ENCODE measurements at regions not wholly inside any gene's neighbourhood (a gene's known extent, or its start where the extent isn't known, plus 50 kb on each side); places are given as distances from the start of the nearest gene placed in this dataset.

DNA sequence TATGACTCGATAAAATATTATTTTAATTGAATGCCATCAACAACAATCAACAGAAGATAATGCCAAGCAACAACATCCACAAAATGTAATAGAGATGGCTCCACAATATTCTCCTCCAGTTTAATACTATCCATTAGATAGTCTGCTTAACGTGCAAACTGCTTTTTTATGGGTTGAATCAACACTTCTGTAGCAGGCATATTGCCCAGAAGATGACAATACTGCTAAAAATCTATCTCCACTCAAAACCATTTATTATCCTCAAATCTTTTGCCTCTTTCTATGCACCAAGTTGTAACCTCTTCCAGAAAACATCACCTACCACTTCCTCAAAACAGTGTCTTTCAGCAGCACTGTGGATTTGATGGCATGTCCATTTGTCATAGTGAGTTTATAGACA lies 295.7 kb upstream of the LMCD1 start:
- H3K27me3 Mint-ChIP-seq: no peaks in the 10 kb centered on the region
- DNase-seq (no peak), ATAC-seq (no peak)
- H3K36me3 Mint-ChIP-seq (ENCODE audit: low read depth): no peaks in the 10 kb centered on the region
- no peaks in the 10 kb centered on the region for H3K4me1 Mint-ChIP-seq
- H3K9me3 Mint-ChIP-seq (ENCODE audit: low read depth): no peaks in the 10 kb centered on the region
- no peak overlapping the region for H3K27ac Mint-ChIP-seq
- H3K4me3 Mint-ChIP-seq: no peak overlapping the region
- POLR2A ChIA-PET: no interaction called here
- CTCF ChIA-PET: interaction anchor here (0.6 to 0.8 kb wide), 2 partner anchors 84 to 1022 kb away, joined by 3 to 4 read pairs; no protein-coding TSS in a partner anchor
- intact Hi-C loops (cut with DNase I, micrococcal nuclease): no loop called here

DNA sequence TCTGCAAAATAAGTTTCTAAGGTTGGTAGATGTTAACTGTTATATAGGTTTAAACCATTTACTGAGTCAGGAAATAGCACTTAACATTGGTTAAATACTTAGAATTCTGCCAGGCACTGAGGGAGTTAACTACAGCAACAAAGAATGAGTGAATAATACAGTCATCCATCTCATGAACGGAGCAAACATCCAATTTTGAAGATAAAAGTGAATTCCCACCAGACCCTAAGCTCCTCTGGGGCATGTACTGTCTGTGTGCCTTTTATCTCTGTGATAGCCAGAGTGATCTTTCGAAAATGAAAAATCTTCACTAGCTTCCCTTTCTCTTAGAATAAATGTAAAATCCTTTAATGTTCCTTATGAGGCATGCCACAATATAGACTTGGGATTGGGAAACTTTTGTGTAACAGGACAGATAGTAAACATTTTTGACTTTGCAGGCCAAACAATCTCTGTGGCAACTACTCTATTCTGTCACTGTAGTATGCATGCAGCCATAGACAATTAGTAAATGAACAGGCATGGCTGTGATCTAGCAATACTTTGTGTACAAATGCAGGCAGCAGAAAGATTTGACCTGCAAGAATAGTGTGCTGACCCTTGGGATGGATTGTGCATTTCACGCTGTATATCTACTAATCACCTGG lies 294.5 kb upstream of the LMCD1 start:
- ChIA-PET CTCF (no interaction called here), POLR2A (interaction anchor here (0.6 kb wide), 1 partner anchor 95 kb away, joined by 6 read pairs; no protein-coding TSS in a partner anchor)
- ATAC-seq (no peak), DNase-seq (no peak)
- no peaks in the 10 kb centered on the region for H3K27me3 Mint-ChIP-seq
- no peak overlapping the region for H3K4me3 Mint-ChIP-seq
- H3K9me3 Mint-ChIP-seq (ENCODE audit: low read depth): no peaks in the 10 kb centered on the region
- no peak overlapping the region for H3K27ac Mint-ChIP-seq
- H3K4me1 Mint-ChIP-seq: no peaks in the 10 kb centered on the region
- intact Hi-C loops (cut with DNase I, micrococcal nuclease): no loop called here
- H3K36me3 Mint-ChIP-seq (ENCODE audit: low read depth): no peaks in the 10 kb centered on the region

DNA sequence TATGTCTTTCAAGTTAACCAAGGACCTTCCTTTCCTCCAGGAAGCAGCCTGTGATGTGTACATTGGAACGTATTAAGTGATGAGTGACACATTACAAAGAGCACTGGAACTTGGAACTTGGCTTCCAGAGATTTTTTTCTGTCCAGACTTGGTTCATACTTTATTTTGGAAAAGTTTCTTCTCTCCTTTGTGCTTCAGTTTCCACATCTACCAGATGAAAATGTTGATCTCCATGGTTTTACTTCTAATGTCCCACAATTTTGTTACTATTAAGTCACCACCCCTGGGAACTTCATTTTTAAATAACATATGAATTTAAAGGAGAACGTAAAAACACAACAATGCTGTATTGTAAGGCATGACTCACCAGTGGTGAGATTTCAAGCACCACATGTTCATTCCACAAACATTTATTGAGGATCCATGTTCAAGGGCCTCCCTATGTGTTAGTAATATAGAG lies 290.7 kb upstream of the LMCD1 start:
- CTCF ChIA-PET: no interaction called here
- no peak for ATAC-seq
- intact Hi-C loops (cut with DNase I, micrococcal nuclease): no loop called here

DNA sequence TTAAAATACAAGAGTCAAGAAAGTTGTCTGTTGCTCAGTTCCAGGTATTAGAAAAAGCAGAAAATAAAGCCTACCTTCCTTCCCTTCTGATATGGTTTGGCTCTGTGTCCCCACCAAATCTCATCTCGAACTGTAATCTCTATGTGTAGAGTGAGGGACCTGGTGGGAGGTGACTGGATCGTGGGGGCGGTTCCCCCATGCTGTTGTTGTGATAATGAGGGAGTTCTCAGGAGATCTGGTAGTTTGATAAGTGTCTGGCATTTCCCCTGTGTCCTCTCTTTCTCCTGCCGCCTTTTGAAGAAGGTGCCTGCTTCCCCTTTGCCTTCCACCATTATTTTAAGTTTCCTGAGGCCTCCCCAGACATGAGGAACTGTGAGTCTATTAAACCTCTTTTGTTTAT lies 288.8 kb upstream of the LMCD1 start:
- Mint-ChIP-seq H3K36me3 (ENCODE audit: low read depth) (no peaks in the 10 kb centered on the region), H3K9me3 (ENCODE audit: low read depth) (no peaks in the 10 kb centered on the region), H3K4me3 (no peak overlapping the region), H3K4me1 (no peaks in the 10 kb centered on the region), H3K27me3 (peaks cover 11% of the 10 kb centered on the region), H3K27ac (no peak overlapping the region)
- ChIA-PET POLR2A (no interaction called here), CTCF (no interaction called here)
- ATAC-seq (no peak), DNase-seq (no peak)
- intact Hi-C loops (cut with DNase I, micrococcal nuclease): no loop called here

More for the DNA sequence above, 290.7 kb upstream of the LMCD1 start:
- Mint-ChIP-seq H3K9me3 (ENCODE audit: low read depth) (no peaks in the 10 kb centered on the region), H3K27me3 (peaks cover 8% of the 10 kb centered on the region), H3K36me3 (ENCODE audit: low read depth) (no peaks in the 10 kb centered on the region), H3K27ac (no peak overlapping the region), H3K4me1 (no peaks in the 10 kb centered on the region), H3K4me3 (no peak overlapping the region)
- DNase-seq: no peak
- POLR2A ChIA-PET: no interaction called here

DNA sequence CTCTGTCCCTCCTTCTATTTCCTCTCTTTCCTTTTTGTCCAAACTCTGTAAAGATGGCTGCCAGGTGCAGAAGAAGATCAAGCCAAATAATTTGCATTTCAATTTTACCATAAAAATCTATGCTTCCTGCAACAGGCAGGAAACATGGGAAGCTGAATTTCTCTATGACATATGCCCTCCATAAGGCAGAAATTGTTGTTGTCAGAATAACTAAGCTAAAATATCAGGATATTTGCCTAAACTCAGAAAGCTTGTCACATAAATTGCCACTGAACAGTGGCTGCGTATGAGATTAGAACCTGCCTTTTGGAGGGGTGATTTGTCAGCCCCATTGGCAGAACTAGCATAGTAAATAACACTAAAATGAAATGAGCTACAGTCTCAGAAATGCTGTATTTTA lies 288.3 kb upstream of the LMCD1 start:
- Mint-ChIP-seq H3K27me3 (peaks cover 11% of the 10 kb centered on the region), H3K4me3 (no peak overlapping the region), H3K27ac (no peak overlapping the region), H3K9me3 (ENCODE audit: low read depth) (no peaks in the 10 kb centered on the region), H3K36me3 (ENCODE audit: low read depth) (no peaks in the 10 kb centered on the region), H3K4me1 (no peaks in the 10 kb centered on the region)
- intact Hi-C loops (cut with DNase I, micrococcal nuclease): no loop called here
- DNase-seq (no peak), ATAC-seq (no peak)
- ChIA-PET POLR2A (no interaction called here), CTCF (no interaction called here)

DNA sequence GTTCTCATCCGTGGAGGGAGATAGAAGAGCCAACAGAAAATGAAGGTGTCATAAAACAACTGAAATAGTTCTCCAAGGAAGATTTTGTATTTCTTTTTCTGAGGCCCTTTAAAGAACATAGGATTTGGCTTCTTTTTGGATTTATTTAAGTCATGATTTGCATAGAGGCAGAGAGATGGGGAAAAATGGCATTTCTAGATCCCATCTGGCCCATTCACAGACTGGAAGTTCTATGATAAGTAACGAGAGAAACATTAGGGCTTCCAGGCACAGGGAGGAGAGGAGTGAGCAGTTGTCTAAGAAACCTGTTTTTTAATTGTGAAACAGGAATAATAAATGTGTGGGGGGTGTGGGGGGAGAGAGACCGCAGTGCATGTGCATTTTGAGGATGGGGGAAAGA lies 285.8 kb upstream of the LMCD1 start:
- CTCF ChIA-PET: no interaction called here
- no peak overlapping the region for H3K4me3 Mint-ChIP-seq

DNA sequence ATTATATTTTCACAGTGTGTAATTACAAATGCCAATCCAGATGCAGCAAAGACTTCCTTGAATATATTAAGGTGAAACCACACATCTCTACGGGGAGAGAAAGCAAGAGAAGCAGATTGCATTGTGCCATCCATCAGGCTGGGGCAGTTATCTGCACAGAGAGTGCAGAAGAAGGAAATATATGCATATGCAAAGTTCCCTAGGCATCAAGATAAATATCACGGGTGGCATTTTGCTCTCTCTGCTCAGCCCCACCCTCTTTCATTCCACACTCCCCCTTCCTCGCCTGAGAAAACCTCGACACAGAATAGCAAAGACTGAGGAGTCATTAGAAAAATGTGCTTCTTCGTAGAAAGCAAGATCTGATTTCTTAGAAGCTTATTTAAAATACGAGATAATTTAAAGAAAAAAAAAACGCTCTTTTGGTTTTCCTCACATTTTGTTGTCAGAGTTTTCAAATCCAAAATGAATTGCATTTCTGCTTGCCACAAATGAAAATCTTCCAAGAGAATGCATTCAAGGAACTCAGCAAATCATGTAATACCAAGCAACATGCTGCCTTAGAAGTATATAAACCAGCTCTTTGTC lies 283.2 kb upstream of the LMCD1 start:
- ChIA-PET CTCF (no interaction called here), POLR2A (no interaction called here)
- no peaks in the 10 kb centered on the region for H3K9me3 Mint-ChIP-seq (ENCODE audit: low read depth)
- H3K27ac Mint-ChIP-seq: no peak overlapping the region
- no peaks in the 10 kb centered on the region for H3K4me1 Mint-ChIP-seq
- no peak for ATAC-seq
- H3K4me3 Mint-ChIP-seq: no peak overlapping the region
- no peaks in the 10 kb centered on the region for H3K36me3 Mint-ChIP-seq (ENCODE audit: low read depth)
- H3K27me3 Mint-ChIP-seq: peaks cover 8% of the 10 kb centered on the region
- DNase-seq: no peak
- intact Hi-C loops (cut with DNase I, micrococcal nuclease): no loop called here

More for the DNA sequence above, 285.8 kb upstream of the LMCD1 start:
- intact Hi-C loops (cut with DNase I, micrococcal nuclease): no loop called here
- H3K27ac Mint-ChIP-seq: no peak overlapping the region
- ATAC-seq: no peak
- H3K9me3 Mint-ChIP-seq (ENCODE audit: low read depth): no peaks in the 10 kb centered on the region
- H3K4me1 Mint-ChIP-seq: no peaks in the 10 kb centered on the region
- no peaks in the 10 kb centered on the region for H3K36me3 Mint-ChIP-seq (ENCODE audit: low read depth)
- DNase-seq: no peak
- H3K27me3 Mint-ChIP-seq: peaks cover 11% of the 10 kb centered on the region
- POLR2A ChIA-PET: no interaction called here

DNA sequence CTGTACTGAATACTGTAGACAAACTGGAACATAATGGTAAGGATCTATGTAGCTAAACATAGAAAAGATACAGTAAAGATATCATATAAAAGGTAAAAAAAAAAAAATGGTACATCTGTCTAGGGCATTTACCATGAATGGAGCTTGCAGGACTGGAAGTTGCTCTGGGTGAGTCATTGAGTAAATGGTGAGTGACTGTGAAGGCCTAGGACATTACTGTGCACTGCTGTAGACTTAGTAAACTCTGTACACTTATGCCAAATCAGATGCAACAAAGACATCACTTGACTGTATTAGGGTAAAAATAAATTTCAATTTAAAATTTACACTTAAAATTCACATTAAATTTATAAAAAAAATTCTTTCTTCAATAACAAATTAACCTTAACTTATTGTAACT lies 281.3 kb upstream of the LMCD1 start:
- POLR2A ChIA-PET: no interaction called here
- DNase-seq (no peak), ATAC-seq (no peak)
- no peaks in the 10 kb centered on the region for H3K4me1 Mint-ChIP-seq
- CTCF ChIA-PET: no interaction called here
- intact Hi-C loops (cut with DNase I, micrococcal nuclease): no loop called here
- H3K9me3 Mint-ChIP-seq (ENCODE audit: low read depth): no peaks in the 10 kb centered on the region
- H3K4me3 Mint-ChIP-seq: no peak overlapping the region
- no peaks in the 10 kb centered on the region for H3K36me3 Mint-ChIP-seq (ENCODE audit: low read depth)
- H3K27me3 Mint-ChIP-seq: peaks cover 8% of the 10 kb centered on the region
- no peak overlapping the region for H3K27ac Mint-ChIP-seq

DNA sequence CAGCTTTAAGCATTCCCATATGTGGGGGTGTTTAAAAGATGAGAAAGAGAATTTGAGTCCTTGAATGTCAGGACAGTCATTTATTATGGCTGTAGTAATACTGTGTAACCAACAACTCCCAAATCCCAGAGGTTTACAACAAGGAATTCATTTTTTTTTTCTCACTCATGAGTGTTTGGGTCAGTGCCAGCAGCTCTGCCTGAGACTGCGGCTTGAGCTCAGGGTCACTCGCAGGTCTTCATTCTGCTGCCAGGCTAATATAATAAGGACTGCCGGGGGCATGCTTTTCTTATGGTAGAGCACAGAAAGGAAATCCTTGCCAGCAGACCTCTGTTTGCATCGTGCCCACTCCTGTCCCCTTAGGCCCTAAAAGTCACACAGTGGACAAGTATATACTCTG lies 277.9 kb upstream of the LMCD1 start:
- no peak for DNase-seq
- no peak overlapping the region for H3K4me3 Mint-ChIP-seq
- CTCF ChIA-PET: interaction anchor here (1.1 kb wide), 1 partner anchor 16 kb away, joined by 4 read pairs; no protein-coding TSS in a partner anchor
- H3K9me3 Mint-ChIP-seq (ENCODE audit: low read depth): no peaks in the 10 kb centered on the region
- ATAC-seq: no peak
- H3K4me1 Mint-ChIP-seq: no peaks in the 10 kb centered on the region
- no peak overlapping the region for H3K27ac Mint-ChIP-seq
- intact Hi-C loops (cut with DNase I, micrococcal nuclease): no loop called here
- POLR2A ChIA-PET: no interaction called here
- H3K36me3 Mint-ChIP-seq (ENCODE audit: low read depth): no peaks in the 10 kb centered on the region
- peaks cover 5% of the 10 kb centered on the region for H3K27me3 Mint-ChIP-seq

DNA sequence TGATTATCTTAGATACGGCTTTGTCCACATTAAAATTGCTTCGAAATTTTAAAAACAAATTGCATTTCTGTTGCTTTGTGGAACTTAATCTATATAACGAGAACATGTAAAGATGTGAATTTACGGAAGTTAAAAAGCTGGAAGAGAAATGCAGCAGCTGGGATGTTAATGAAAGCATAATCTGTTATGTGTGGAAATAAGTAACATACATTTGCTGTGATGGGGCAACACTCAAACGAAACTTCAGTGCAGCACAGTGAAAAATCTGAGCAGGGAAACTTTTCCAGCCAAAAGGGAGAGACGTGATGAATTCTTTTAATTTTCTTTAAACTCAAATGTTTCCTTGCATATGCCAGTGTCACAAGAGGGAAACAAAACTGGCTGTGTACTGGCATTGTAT lies 276.7 kb upstream of the LMCD1 start:
- ChIA-PET POLR2A (no interaction called here), CTCF (interaction anchor here (1.1 kb wide), 1 partner anchor 15 kb away, joined by 4 read pairs; no protein-coding TSS in a partner anchor)
- Mint-ChIP-seq H3K27ac (no peak overlapping the region), H3K9me3 (ENCODE audit: low read depth) (no peaks in the 10 kb centered on the region), H3K4me3 (no peak overlapping the region), H3K36me3 (ENCODE audit: low read depth) (no peaks in the 10 kb centered on the region), H3K4me1 (no peaks in the 10 kb centered on the region), H3K27me3 (peaks cover 5% of the 10 kb centered on the region)
- DNase-seq: no peak
- intact Hi-C loops (cut with DNase I, micrococcal nuclease): no loop called here
- no peak for ATAC-seq

DNA sequence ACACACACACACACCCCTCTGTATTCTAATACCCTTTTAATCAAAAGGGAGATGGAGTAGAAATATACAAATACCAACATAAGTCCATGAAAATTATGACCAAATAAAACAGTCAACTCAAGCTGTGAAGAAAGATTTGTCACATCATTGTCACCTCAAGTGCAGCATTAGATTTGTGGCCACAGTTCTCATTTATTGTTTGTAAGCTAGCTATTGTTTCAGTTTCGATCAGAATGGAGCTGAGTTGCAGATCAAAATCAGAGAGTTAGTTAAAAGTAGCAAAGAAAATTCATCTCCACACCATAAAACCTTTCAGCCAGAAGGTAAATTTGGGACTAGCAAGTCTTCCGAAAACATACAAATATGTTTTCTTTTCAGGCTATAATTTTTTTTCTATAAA lies 267.7 kb upstream of the LMCD1 start:
- ChIA-PET POLR2A (no interaction called here), CTCF (no interaction called here)
- Mint-ChIP-seq H3K27me3 (peaks cover 2% of the 10 kb centered on the region), H3K27ac (no peak overlapping the region), H3K4me1 (no peaks in the 10 kb centered on the region), H3K4me3 (no peak overlapping the region), H3K36me3 (ENCODE audit: low read depth) (no peaks in the 10 kb centered on the region), H3K9me3 (ENCODE audit: low read depth) (no peaks in the 10 kb centered on the region)
- no peak for ATAC-seq
- DNase-seq: no peak
- intact Hi-C loops (cut with DNase I, micrococcal nuclease): no loop called here

DNA sequence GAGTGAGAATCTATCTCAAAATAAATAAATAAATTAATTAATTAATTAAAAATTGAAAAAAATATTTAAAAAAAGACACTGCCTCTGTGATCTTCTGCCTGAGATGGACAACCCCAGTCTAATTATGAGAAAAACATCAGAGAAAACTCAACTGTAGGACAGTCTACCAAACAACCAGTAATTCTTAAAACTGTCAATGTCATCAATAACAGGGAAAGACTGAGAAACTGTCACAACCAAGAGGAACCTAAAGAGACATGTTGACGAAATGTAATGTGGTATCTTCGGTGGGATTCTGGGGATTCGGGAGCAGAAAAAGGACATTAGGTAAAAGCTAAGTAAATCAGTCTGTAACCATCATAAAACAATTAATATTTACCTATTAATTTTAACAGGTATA lies 265.4 kb upstream of the LMCD1 start:
- H3K4me1 Mint-ChIP-seq: no peaks in the 10 kb centered on the region
- peaks cover 2% of the 10 kb centered on the region for H3K27me3 Mint-ChIP-seq
- H3K9me3 Mint-ChIP-seq (ENCODE audit: low read depth): no peaks in the 10 kb centered on the region
- ChIA-PET CTCF (no interaction called here), POLR2A (no interaction called here)
- no peak overlapping the region for H3K4me3 Mint-ChIP-seq
- intact Hi-C loops (cut with DNase I, micrococcal nuclease): loop anchor here in 1 of 2 experiments (5.0 kb wide), 1 partner anchor 181 kb away; no protein-coding TSS in a partner anchor
- no peaks in the 10 kb centered on the region for H3K36me3 Mint-ChIP-seq (ENCODE audit: low read depth)
- no peak overlapping the region for H3K27ac Mint-ChIP-seq
- ATAC-seq: no peak
- no peak for DNase-seq

Data from activated CD4-positive, alpha-beta T cell treated with anti-CD3 and anti-CD28 coated beads for 36 hours (primary cell).